Keratinocyte (primary cell): ENCODE measurements at regions not wholly inside any gene's neighbourhood (a gene's known extent, or its start where the extent isn't known, plus 50 kb on each side); places are given as distances from the start of the nearest gene placed in this dataset.

Experiments used
- DNase-seq: peaks from one replicate; pipeline ENCODE4 v3.0.0-alpha.2; 2011; ENCODE audit warnings: low read depth, missing footprints, low spot score
- FAIRE-seq: peaks from 2 replicates; lab custom pipeline; 2011; peaks lifted over from hg19 to GRCh38; lab: Jason Lieb, UNC
- H2AFZ ChIP-seq: 2 replicates; pipeline ENCODE4 v1.6.0; 2012; ENCODE audit warnings: low read length, control low read depth, inconsistent platforms; ENCODE audit not compliant: control insufficient read depth
- H3K27ac ChIP-seq: 2 replicates; pipeline ENCODE4 v1.5.1; 2011; ENCODE audit warnings: low read length; ENCODE audit not compliant: control insufficient read depth, insufficient read depth
- H3K27me3 ChIP-seq: 3 replicates; pipeline ENCODE4 v1.6.0; 2011; ENCODE audit warnings: low read length; ENCODE audit not compliant: control insufficient read depth, insufficient read depth; ENCODE audit errors: extremely low read depth
- H3K36me3 ChIP-seq, 2 experiments: 2 replicates in 1 of 2; 3 replicates in 1 of 2; pipeline ENCODE4 v1.5.1; 2011; ENCODE audit warnings: low read length in 2 of 2, mild to moderate bottlenecking in 1 of 2; ENCODE audit not compliant: control insufficient read depth in 2 of 2, insufficient read depth in 2 of 2; ENCODE audit errors: extremely low read depth in 1 of 2
- H3K4me1 ChIP-seq: 3 replicates; pipeline ENCODE4 v1.5.1; 2011; ENCODE audit warnings: low read length; ENCODE audit not compliant: control insufficient read depth, insufficient read depth; ENCODE audit errors: extremely low read depth
- H3K4me2 ChIP-seq: 3 replicates; pipeline ENCODE4 v1.6.0; 2011; ENCODE audit warnings: low read depth, low read length; ENCODE audit not compliant: control insufficient read depth, insufficient read depth; ENCODE audit errors: extremely low read depth
- H3K4me3 ChIP-seq, 3 experiments: fragments of 200-600 bp in 1 of 3; sonication (generic) in 1 of 3; 2 replicates in 2 of 3; 3 replicates in 1 of 3; pipeline ENCODE4 v1.5.1; 2011 to 2016; ENCODE audit warnings: low read length in 3 of 3, mild to moderate bottlenecking in 3 of 3, control low read depth in 2 of 3, inconsistent platforms in 1 of 3, low read depth in 1 of 3, mixed read lengths in 1 of 3, mixed run types in 1 of 3, moderate library complexity in 1 of 3; ENCODE audit not compliant: control insufficient read depth in 2 of 3, insufficient read depth in 2 of 3; ENCODE audit errors: extremely low read depth in 1 of 3
- H3K79me2 ChIP-seq: 2 replicates; pipeline ENCODE4 v1.6.0; 2012; ENCODE audit warnings: low read length; ENCODE audit not compliant: control insufficient read depth, insufficient read depth
- H3K9ac ChIP-seq: 3 replicates; pipeline ENCODE4 v1.6.0; 2011; ENCODE audit warnings: low read length; ENCODE audit not compliant: control insufficient read depth, insufficient read depth; ENCODE audit errors: extremely low read depth
- H3K9me1 ChIP-seq: 3 replicates; pipeline ENCODE4 v1.6.0; 2011; ENCODE audit warnings: low read length; ENCODE audit not compliant: control insufficient read depth, insufficient read depth; ENCODE audit errors: extremely low read depth
- H3K9me3 ChIP-seq: 2 replicates; pipeline ENCODE4 v1.5.1; 2012; ENCODE audit warnings: low read depth, low read length; ENCODE audit not compliant: control insufficient read depth
- H4K20me1 ChIP-seq: 3 replicates; pipeline ENCODE4 v1.6.0; 2011; ENCODE audit warnings: low read length; ENCODE audit not compliant: control insufficient read depth, insufficient read depth; ENCODE audit errors: extremely low read depth
- EZH2 ChIP-seq: IDR thresholded peaks from one replicate; pipeline ENCODE4 v1.6.1; 2012; ENCODE audit warnings: inconsistent platforms, mild to moderate bottlenecking, low read length, moderate library complexity
- dilution Hi-C: fragments of 300-500 bp; cut with MboI; formaldehyde crosslinking; loops from one replicate; pipeline ENCODE4 v1.7.0; 2020; ENCODE audit warnings: low sequenced_read_pairs; ENCODE audit not compliant: extremely low pct_ligation_motif_present
- TF ChIP-seq, protein P1 (sequence below), 3 experiments: IDR thresholded peaks in 1 of 3; conservative IDR thresholded peaks in 1 of 3; optimal IDR thresholded peaks in 1 of 3; 2 replicates in 2 of 3; 3 replicates in 1 of 3; pipeline versions ENCODE3 to v1.5.1; 2011; ENCODE audit warnings: low read length in 3 of 3, mild to moderate bottlenecking in 3 of 3, moderate library complexity in 2 of 3, control low read depth in 1 of 3, inconsistent platforms in 1 of 3; ENCODE audit not compliant: insufficient read depth in 2 of 3; ENCODE audit errors: extremely low read depth in 1 of 3

DNA sequence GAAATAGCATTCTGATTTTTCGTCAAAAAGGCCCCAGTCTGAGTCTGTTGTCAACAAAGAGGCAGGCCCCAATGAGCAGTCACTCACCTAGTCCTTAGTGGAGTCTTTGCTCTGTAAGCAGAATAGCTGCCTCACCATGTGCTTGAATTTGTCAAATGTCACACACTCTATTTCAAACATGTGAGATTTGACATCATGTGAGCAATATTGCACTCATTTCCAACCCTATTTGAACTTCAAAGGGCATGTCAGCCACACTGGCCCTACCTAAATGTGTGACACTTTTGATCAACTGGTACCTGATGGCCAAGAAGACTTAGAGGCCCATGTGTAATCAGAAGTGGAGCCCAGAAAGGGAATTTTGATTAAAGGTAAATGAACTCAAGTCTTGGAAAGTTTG is 59.4 kb upstream of the PLAC1 start:
- no peak for FAIRE-seq
- dilution Hi-C loops = no loop called here
- no peak for TF ChIP-seq EZH2
- TF ChIP-seq, protein P1, sequence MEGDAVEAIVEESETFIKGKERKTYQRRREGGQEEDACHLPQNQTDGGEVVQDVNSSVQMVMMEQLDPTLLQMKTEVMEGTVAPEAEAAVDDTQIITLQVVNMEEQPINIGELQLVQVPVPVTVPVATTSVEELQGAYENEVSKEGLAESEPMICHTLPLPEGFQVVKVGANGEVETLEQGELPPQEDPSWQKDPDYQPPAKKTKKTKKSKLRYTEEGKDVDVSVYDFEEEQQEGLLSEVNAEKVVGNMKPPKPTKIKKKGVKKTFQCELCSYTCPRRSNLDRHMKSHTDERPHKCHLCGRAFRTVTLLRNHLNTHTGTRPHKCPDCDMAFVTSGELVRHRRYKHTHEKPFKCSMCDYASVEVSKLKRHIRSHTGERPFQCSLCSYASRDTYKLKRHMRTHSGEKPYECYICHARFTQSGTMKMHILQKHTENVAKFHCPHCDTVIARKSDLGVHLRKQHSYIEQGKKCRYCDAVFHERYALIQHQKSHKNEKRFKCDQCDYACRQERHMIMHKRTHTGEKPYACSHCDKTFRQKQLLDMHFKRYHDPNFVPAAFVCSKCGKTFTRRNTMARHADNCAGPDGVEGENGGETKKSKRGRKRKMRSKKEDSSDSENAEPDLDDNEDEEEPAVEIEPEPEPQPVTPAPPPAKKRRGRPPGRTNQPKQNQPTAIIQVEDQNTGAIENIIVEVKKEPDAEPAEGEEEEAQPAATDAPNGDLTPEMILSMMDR (optimal IDR thresholded peaks at IDR 0.05 in 1 of 3, IDR thresholded peaks at IDR 0.05 in 1 of 3, conservative IDR thresholded peaks at IDR 0.05 in 1 of 3; ENCODE audit: extremely low read depth in 1 of 3, insufficient read depth in 2 of 3, low read length in 3 of 3) = no peak
- Histone ChIP-seq H3K9me1 (no peaks in the 10 kb centered on the region), H3K4me2 (no peak overlapping the region), H3K36me3 (no peaks in the 10 kb centered on the region), H3K9me3 (no peaks in the 10 kb centered on the region), H3K4me3 (no peak overlapping the region), H2AFZ (no peak overlapping the region), H3K27ac (no peak overlapping the region), H3K27me3 (no peaks in the 10 kb centered on the region), H3K4me1 (peaks cover 13% of the 10 kb centered on the region), H3K79me2 (no peaks in the 10 kb centered on the region), H3K9ac (no peak overlapping the region), H4K20me1 (no peaks in the 10 kb centered on the region)
- DNase-seq = no peak

DNA sequence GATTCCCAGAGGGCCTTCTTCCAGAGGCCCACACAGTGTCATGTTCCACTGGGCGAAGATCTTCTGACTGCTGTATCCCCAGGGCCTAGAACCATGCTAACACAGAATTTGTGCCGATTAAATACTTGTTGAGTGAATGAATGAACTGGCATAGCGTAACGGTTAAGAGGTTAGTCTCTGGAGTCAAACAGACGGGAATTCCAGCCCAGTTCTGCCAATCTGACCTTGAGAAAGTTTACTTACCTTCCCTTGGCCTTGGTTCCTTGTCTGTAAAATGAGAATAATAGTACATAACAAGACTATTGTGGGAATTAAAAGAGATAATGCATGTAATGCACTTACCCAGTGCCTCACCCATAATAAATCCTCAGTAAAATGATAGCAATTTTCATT is 58.3 kb upstream of the PLAC1 start:
- Histone ChIP-seq H3K27ac (no peak overlapping the region), H4K20me1 (no peaks in the 10 kb centered on the region), H3K27me3 (no peaks in the 10 kb centered on the region), H3K9me1 (no peaks in the 10 kb centered on the region), H2AFZ (no peak overlapping the region), H3K4me1 (peaks cover 13% of the 10 kb centered on the region), H3K36me3 (no peaks in the 10 kb centered on the region), H3K4me2 (no peak overlapping the region), H3K4me3 (no peak overlapping the region), H3K79me2 (no peaks in the 10 kb centered on the region), H3K9me3 (no peaks in the 10 kb centered on the region), H3K9ac (no peak overlapping the region)
- TF ChIP-seq EZH2 = no peak
- TF ChIP-seq, protein P1 (optimal IDR thresholded peaks at IDR 0.05 in 1 of 3, IDR thresholded peaks at IDR 0.05 in 1 of 3, conservative IDR thresholded peaks at IDR 0.05 in 1 of 3; ENCODE audit: extremely low read depth in 1 of 3, insufficient read depth in 2 of 3, low read length in 3 of 3) = no peak
- FAIRE-seq (no peak), DNase-seq (no peak)
- dilution Hi-C loops = no loop called here
